AG08395 (cell line): ENCODE measurements at regions not wholly inside any gene's neighbourhood (a gene's known extent, or its start where the extent isn't known, plus 50 kb on each side); places are given as distances from the start of the nearest gene placed in this dataset.
"Not testable (repeated sequence)": the region's sequence is repeated elsewhere in the genome, so short reads cannot be mapped to it uniquely, and the experiment has no call there.

Experiments
- DNase-seq: peaks from one replicate; pipeline ENCODE4 v3.0.0; 2012; ENCODE audit warnings: mixed read lengths, low spot score

DNA sequence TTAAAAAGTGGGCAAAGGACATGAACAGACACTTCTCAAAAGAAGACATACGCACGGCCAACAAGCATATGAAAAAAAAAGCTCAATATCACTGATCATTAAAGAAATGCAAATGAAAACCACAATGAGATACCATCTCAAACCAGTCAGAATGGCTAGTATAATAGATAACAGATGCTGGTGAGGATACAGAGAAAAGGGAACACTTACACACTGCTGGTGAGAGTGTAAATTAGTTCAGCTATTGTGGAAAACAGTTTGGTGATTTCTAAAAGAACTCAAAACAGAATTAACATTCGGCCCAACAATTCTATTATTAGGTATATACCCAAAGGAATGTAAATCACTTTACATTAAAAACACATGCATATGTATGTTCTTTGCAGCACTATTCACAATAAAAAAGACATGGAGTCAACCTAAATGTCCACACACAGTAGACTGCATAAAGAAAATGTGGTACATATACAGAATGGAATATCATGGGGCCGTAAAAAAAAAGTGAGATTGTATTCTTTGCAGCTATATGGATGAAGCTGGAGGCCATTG is 1569.0 kb downstream of the OLFM4 start:
- no peak for DNase-seq

DNA sequence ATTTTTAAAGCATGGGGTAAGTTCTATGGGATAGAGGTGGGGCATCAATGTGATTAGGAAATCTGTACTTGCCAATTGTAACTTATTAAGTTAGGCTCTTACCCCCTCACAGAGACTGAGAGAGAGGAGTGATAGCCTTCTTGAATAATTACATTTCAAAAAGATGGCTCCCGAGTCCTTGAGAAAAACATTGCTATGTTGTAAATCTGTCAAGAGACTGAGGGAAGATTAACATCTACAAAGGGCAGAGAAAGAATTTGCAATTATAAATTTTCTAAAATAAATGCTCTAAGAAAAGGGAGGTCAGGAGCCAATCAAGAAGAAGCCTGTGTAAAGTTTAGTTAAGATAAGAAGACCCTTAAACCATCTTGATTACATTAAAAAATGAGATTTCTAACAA is 1570.8 kb downstream of the OLFM4 start:
- no peak for DNase-seq

DNA sequence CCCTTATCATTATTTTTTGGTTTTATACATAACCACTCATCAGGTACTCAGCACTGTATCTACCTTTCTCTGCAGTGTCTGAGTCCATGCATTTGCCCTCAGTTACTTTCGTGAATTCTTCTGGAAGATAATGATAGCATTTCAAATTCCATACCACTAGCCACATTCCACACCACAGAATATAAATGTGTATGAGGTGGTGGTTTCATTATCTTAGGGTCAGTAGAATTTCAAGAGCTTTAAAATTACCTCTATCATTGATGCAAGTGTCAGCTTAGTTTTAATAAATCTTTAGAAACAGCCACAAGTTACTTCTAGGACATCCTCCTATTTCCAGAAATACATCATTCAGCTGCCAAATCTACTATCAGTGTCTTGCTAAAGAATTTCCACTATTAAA is 1578.3 kb downstream of the OLFM4 start:
- no peak for DNase-seq

GRCh38 chr13:54607421-54607820 is 1578.8 kb downstream of the OLFM4 start:
- DNase-seq, result no peak

DNA sequence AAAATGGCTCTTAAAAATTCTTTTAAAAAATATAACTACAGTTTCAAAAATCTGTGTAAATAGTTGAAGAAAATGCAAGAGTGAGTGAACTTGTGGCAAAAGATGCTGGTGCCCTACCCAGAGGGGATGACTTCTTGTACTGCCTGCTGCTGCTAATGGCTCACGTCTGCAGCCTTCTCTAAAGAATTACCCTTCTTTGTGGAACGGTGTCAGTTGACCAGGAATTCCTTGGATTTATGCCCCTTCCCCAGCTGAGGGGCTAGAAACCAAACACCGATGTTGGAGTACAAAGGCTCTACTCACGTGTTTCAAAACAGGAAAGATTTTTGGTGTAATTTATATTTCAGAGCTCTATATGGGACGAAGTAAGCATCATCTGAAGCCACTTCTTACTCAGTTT is 1582.8 kb downstream of the OLFM4 start:
- DNase-seq, result no peak

DNA sequence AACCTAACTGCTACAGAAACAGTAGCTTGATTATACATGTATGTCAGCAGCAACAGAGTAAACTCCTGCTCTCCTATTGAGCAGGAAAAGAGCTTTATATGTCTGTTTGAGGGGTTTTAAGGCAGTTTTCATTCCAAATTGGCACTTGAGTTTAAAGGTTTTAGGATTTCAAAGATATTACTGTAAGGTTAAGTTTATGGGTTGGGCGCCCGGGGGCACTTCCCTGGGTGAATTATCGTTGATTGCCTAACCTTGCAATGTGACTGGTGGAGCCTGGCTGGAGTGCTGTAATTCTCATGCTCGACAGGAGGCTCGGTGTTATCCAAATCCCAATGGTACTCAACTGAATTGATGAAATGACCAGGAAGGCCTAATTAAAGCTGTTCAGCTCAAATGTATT is 1586.1 kb downstream of the OLFM4 start:
- no peak for DNase-seq

GRCh38 chr13:54626504-54626903 is 1597.9 kb downstream of the OLFM4 start:
- DNase-seq, result not testable (repeated sequence)

GRCh38 chr13:54627646-54628372 is 1599.2 kb downstream of the OLFM4 start:
- DNase-seq, result no peak

- DNase-seq, result no peak
Measured at GRCh38 chr13:54628383-54628782, 1599.8 kb downstream of the OLFM4 start.

DNA sequence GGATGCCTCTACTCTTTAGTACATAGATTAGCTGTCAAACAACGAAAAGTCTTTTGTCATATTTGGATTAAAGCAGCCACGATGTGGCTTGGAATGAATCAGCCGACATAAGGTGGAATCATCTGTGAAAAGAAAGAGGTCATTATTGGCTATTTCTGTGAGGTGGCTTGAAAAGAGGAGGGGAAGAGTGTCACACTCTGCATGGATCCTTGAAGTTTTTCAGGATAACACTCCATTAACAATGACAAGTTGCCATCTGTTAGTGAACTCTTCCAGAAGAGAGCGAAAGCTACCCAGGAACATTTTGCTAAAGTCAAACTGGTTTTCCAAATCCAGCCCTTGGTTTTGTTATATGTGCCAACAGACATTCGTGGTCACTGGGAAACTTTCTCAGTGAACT is 1604.8 kb downstream of the OLFM4 start:
- no peak for DNase-seq

DNA sequence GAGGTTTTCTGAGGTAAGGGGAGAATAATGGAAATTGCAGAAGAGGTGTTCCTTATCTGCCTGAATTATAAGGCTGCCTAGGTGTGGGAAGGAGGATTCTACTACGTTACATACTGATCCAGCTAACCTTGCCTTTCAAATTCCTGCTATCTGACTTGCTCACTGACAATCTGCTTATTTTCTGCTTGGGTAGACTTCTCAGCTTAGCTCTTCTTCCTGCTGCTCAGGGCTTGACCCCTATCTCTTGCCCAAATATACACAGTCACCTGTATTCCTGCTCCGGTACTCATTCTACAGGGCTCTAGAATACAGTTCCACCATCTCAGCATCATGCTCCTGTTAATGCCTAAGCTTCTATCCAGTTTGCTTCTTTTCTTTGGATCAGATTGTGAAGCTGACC is 1607.6 kb downstream of the OLFM4 start:
- no peak for DNase-seq

GRCh38 chr13:54637366-54637765 is 1608.8 kb downstream of the OLFM4 start:
- DNase-seq, result no peak

DNA sequence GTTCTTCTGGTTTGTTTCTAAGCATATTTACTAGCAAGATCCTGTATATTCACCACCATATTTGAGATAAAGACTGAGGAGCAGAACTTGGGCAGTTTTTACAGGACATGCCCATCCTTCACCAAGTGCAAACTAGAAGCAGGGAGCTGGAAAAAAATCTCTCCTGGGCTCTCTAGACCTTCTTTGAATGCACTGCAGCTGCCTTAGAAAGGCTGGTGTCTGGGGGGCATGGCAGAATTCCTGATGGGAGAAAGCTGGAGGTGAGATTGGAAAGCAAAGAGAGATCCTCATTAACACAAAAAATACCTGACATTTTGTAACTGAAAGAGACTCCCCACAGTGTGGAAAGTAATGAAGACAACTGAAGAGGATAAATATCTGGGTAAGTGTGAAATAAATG is 1612.1 kb downstream of the OLFM4 start:
- DNase-seq, result no peak

DNA sequence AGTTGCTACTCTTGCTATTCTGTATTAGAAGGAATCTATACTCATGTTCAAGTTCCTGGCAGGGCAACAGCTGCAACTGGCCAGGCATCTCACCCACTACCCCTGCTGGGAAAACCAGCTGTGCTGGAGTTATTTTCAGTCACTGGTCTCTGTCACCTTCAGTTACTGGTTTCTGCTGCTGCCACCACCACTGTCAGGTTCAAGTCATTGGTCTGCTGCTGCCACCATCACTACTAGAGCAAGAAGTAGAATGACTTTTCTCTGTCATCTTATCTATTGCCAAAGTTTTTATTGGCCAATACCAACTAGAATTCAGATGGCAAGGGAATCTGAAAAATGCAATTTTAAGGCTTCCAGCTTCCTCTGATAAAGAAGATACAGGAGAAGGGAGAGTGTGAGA is 1615.2 kb downstream of the OLFM4 start:
- DNase-seq, result no peak

DNA sequence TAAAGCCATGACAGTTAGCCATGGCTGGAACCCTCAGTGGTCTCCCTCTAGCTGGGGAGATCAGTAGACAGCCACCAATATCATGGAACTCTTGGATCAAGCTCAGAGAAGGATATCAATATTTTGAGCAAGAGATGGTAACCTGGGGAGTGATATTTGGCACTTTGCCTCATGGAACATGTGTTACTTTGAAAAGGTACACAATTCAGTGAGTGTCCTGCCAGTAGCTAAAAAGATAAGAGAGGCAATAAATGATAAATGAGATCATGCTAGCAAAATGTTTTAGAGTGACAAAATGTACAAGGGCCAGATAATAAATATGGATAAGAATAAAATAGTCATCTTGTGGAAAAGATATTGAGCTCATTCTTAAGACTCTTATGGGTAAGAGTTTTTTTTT is 1618.7 kb downstream of the OLFM4 start:
- DNase-seq, result no peak

DNA sequence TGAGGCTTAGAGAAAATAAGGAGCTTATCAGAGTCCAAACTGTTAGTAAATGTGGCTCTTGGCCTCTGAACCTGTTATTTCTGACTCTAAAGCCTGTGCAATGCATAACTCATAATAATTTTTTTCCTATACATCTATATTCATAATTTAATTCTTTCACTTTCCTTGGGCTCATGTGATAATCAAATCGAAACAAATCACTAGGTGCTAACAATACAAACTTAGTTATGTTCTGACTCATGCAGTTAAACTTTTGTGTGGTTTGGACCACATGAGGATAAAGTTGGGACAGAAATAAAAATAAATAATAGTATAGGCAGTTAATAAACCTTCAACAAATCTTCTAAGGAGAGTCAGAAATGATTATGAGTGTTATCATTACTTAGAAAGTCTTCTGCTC is 1629.0 kb downstream of the OLFM4 start:
- DNase-seq, result no peak

DNA sequence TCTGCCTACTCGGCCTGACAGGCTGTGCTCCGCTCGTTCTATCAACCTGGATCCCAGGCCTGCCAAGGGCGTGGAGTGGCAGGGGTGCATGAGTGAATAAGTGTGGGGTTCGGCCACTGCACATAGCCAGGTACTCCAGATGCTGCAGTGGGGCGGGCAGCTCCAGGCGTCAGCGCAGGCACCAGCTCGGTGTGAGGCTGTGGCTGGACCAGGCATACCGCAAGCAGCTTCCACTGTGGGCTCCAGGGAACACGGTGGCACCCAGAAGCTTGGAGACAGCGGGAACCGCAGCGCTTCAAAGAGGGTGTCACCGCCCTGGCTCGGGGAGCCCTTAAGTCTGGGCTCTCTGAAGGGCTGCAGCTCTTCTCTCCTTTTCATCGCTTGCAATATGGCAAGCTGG is 1630.2 kb downstream of the OLFM4 start:
- DNase-seq, result no peak

DNA sequence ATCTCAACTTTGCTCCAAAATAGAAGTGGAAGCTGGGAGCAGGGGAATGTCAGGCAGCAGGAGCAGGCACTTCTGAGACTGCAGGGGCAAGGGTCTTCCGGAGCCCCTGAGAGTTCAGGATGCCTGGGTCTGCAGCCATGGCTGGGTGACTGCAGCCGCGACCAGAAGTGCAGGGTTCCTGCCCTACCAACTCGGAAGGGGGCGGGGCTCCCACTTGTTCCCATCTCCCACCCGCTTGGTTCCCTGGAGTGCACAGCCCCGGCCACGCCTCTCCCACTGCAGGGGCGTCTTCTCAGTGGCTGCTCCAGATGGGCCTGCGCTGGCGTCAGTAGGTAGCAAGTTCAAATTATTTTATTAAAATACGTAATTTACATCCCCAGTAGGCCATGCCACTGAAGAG is 1631.7 kb downstream of the OLFM4 start:
- no peak for DNase-seq

DNA sequence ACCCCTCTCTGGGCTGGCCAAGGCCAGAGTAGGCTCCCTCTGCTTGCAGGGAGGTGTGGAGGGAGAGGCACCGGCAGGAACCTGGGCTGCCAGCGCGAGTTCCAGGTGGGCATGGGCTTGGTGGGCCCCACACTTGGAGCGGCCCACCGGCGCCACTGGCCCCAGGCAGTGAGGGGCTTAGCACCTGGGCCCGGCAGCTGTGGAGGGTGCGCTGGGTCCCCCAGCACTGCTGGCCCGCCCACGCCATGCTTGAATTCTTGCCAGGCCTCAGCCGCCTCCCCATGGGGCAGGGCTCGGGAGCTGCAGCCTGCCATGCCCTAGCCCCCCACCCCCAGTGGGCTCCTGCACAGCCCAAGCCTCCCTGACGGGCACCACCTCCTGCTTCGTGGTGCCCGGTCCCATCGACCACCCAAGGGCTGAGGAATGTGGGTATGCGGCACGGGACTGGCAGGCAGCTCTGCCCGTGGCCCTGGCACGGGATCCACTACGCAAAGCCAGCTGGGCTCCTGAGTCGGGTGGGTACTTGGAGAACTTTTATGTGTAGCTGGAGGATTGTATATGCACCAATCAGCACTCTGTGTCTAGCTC is 1648.0 kb downstream of the OLFM4 start:
- no peak for DNase-seq

GRCh38 chr13:54682184-54682583 is 1653.6 kb downstream of the OLFM4 start:
- no peak for DNase-seq

GRCh38 chr13:54687173-54687572 is 1658.6 kb downstream of the OLFM4 start:
- no peak for DNase-seq

GRCh38 chr13:54699831-54700230 is 1671.2 kb downstream of the OLFM4 start:
- DNase-seq, result no peak

DNA sequence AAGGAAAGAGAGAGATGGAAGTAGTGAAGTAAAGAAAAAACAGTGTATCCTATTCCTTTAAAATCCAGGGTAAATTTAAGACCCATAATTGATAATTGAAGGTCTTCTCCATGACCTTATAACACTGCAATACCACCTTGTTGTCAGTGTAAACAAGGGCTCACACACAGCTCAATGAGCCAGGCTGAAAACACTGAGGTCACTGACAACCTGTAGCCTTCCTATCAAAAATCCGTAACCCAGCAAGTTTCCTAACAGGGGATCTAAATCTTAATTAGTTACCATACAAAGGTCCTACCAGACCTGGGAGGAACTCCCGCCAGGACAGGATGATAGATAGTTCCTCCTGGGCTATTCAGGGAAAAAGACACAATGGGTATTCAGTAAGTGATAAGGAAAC is 1677.1 kb downstream of the OLFM4 start:
- DNase-seq, result no peak

- no peak for DNase-seq
Measured at GRCh38 chr13:54706336-54706735, 1677.7 kb downstream of the OLFM4 start.
